ENCODE measurements at regions not wholly inside any gene's neighbourhood (a gene's known extent, or its start where the extent isn't known, plus 50 kb on each side); places are given as distances from the start of the nearest gene placed in this dataset.

DNA sequence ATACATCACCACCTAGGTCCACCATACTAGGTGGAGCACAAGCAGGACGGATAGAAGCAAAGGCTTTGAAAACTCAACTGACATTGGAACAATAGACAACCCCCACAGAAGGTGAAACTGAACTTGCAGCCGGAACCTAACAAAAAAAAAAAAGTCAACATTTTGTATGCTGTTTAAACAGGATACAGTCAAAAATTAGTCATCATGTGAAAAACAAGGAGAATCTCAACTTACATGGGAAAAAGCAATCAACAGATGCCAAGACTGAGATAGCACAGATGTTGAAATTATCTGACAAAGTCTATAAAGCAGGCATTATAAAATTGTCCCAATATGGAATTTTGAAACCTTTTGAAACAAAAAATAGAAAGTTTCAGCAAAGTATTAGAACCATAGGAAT is 123.8 kb downstream of the RAB38 start:
- TF ChIP-seq TAF1 (IDR thresholded peaks at IDR 0.05; ENCODE audit: low read depth), result no peak
- TF ChIP-seq EP300 (conservative IDR thresholded peaks at IDR 0.05; ENCODE audit: poor library complexity, severe bottlenecking), result no peak
- TF ChIP-seq POLR2AphosphoS5 (IDR thresholded peaks at IDR 0.05), result no peak

Data from neural cell (in vitro differentiated cells).